ENCODE measurements at regions not wholly inside any gene's neighbourhood (a gene's known extent, or its start where the extent isn't known, plus 50 kb on each side); places are given as distances from the start of the nearest gene placed in this dataset.

GRCh38 chr3:73908218-73908617 lies 283.5 kb upstream of the PDZRN3 start:
- Histone ChIP-seq H4K20me1 (ENCODE audit: insufficient read depth) (no peaks in the 10 kb centered on the region), H3K9me2 (ENCODE audit: insufficient read depth, low read length) (no peaks in the 10 kb centered on the region), H3K36me3 (ENCODE audit: insufficient read depth, low read length) (no peaks in the 10 kb centered on the region), H3K4me2 (ENCODE audit: low read length) (no peak overlapping the region), H2AFZ (ENCODE audit: low read depth, low read length) (no peak overlapping the region), H3K27ac (ENCODE audit: low read length) (no peak overlapping the region), H3K4me3 (ENCODE audit: low read length) (no peak overlapping the region), H3K9me3 (ENCODE audit: low read length) (no peaks in the 10 kb centered on the region), H3F3A (ENCODE audit: insufficient read depth, low read length, poor library complexity, severe bottlenecking) (no peaks in the 10 kb centered on the region), H3K79me2 (replicated peaks; ENCODE audit: insufficient read depth, low read length) (no peaks in the 10 kb centered on the region), H3K9ac (ENCODE audit: low read length) (no peak overlapping the region), H3K27me3 (ENCODE audit: insufficient read depth, low read depth, low read length) (no peaks in the 10 kb centered on the region)
- TF ChIP-seq RAD21 (conservative IDR thresholded peaks at IDR 0.05), result no peak

DNA sequence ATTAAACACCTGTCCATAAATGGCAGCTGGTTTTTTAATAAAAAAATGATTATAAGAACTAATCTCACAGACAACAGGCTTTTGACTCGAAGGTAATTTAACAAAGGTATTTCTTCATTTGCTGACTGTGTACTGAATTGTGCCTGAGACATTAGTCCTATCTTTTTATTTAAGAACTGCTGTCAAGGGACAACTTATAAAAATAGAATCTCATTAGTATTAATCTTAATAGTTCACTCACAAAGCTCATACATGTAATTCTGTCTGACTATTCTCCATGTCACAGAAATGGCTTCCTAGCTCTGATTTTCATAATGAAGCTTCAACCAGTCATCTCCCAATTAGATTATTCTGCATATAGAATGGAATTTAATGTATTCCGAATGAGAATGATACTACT lies 276.9 kb upstream of the PDZRN3 start:
- H3K36me3 ChIP-seq (ENCODE audit: insufficient read depth, low read length), result no peaks in the 10 kb centered on the region
- H3F3A ChIP-seq (ENCODE audit: insufficient read depth, low read length, poor library complexity, severe bottlenecking), result no peaks in the 10 kb centered on the region
- H3K9me3 ChIP-seq (ENCODE audit: low read length), result no peaks in the 10 kb centered on the region
- no peaks in the 10 kb centered on the region for H3K9me2 ChIP-seq (ENCODE audit: insufficient read depth, low read length)
- no peak overlapping the region for H2AFZ ChIP-seq (ENCODE audit: low read depth, low read length)
- H4K20me1 ChIP-seq (ENCODE audit: insufficient read depth), result no peaks in the 10 kb centered on the region
- TF ChIP-seq EP300 (conservative IDR thresholded peaks at IDR 0.05; ENCODE audit: poor library complexity, severe bottlenecking) (no peak), SMC3 (conservative IDR thresholded peaks at IDR 0.05; ENCODE audit: poor library complexity) (no peak), POLR2AphosphoS5 (IDR thresholded peaks at IDR 0.05) (no peak), TAF1 (IDR thresholded peaks at IDR 0.05; ENCODE audit: low read depth) (no peak), CTCF (IDR thresholded peaks at IDR 0.05; ENCODE audit: poor library complexity, severe bottlenecking) (no peak), EZH2 (IDR thresholded peaks at IDR 0.05; ENCODE audit: borderline replicate concordance, insufficient read depth, low read length, poor library complexity, severe bottlenecking) (no peak), RAD21 (conservative IDR thresholded peaks at IDR 0.05) (no peak)
- TF ChIP-seq, protein P1, sequence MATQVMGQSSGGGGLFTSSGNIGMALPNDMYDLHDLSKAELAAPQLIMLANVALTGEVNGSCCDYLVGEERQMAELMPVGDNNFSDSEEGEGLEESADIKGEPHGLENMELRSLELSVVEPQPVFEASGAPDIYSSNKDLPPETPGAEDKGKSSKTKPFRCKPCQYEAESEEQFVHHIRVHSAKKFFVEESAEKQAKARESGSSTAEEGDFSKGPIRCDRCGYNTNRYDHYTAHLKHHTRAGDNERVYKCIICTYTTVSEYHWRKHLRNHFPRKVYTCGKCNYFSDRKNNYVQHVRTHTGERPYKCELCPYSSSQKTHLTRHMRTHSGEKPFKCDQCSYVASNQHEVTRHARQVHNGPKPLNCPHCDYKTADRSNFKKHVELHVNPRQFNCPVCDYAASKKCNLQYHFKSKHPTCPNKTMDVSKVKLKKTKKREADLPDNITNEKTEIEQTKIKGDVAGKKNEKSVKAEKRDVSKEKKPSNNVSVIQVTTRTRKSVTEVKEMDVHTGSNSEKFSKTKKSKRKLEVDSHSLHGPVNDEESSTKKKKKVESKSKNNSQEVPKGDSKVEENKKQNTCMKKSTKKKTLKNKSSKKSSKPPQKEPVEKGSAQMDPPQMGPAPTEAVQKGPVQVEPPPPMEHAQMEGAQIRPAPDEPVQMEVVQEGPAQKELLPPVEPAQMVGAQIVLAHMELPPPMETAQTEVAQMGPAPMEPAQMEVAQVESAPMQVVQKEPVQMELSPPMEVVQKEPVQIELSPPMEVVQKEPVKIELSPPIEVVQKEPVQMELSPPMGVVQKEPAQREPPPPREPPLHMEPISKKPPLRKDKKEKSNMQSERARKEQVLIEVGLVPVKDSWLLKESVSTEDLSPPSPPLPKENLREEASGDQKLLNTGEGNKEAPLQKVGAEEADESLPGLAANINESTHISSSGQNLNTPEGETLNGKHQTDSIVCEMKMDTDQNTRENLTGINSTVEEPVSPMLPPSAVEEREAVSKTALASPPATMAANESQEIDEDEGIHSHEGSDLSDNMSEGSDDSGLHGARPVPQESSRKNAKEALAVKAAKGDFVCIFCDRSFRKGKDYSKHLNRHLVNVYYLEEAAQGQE (IDR thresholded peaks at IDR 0.05; ENCODE audit: borderline replicate concordance), result no peak
- H3K9ac ChIP-seq (ENCODE audit: low read length), result no peak overlapping the region
- H3K4me2 ChIP-seq (ENCODE audit: low read length), result no peak overlapping the region
- no peak overlapping the region for H3K4me3 ChIP-seq (ENCODE audit: low read length)
- H3K27ac ChIP-seq (ENCODE audit: low read length), result peak overlapping the region; percentile 47
- H3K27me3 ChIP-seq (ENCODE audit: insufficient read depth, low read depth, low read length), result no peaks in the 10 kb centered on the region
- H3K79me2 ChIP-seq (replicated peaks; ENCODE audit: insufficient read depth, low read length), result no peaks in the 10 kb centered on the region

DNA sequence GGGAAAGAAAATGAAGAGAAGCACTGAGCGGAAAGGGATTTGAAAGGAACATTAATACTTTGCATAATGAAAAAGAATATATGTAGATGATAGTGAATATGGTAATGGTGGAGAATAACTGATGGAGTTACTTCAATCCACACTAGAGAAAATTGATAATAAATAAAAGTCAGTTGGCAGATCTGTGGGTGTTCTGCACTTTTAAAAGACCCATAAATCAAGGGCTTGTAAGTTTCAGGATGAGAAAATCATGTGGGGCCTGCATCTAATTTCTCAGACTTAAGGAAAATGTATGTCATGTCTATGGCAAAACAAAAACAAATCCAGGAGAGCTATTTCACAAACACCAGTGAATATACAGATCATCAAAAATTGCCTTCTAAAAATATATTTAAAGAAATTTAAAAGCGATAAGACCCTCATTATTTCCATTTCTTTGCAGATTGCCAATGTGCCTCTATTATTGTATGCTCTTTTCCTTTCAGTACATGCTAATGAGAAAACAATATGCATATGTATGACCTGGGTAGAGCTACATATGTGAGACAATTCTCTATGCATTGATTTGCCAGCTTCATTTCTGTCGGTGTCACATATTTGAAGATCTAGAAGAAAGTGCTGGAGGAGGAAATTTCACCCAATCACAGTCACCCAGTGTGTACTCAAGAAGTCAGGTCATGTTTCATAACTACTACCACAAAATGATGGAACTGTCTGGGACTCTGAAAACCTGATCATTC lies 269.9 kb upstream of the PDZRN3 start:
- no peaks in the 10 kb centered on the region for H3K27me3 ChIP-seq (ENCODE audit: insufficient read depth, low read depth, low read length)
- H2AFZ ChIP-seq (ENCODE audit: low read depth, low read length), result no peak overlapping the region
- no peaks in the 10 kb centered on the region for H3K36me3 ChIP-seq (ENCODE audit: insufficient read depth, low read length)
- H3K9me2 ChIP-seq (ENCODE audit: insufficient read depth, low read length), result no peaks in the 10 kb centered on the region
- no peak overlapping the region for H3K4me3 ChIP-seq (ENCODE audit: low read length)
- no peaks in the 10 kb centered on the region for H4K20me1 ChIP-seq (ENCODE audit: insufficient read depth)
- H3K4me2 ChIP-seq (ENCODE audit: low read length), result no peak overlapping the region
- no peaks in the 10 kb centered on the region for H3F3A ChIP-seq (ENCODE audit: insufficient read depth, low read length, poor library complexity, severe bottlenecking)
- TF ChIP-seq MXI1 (conservative IDR thresholded peaks at IDR 0.05; ENCODE audit: poor library complexity, severe bottlenecking) (no peak), EZH2 (IDR thresholded peaks at IDR 0.05; ENCODE audit: borderline replicate concordance, insufficient read depth, low read length, poor library complexity, severe bottlenecking) (no peak), RAD21 (conservative IDR thresholded peaks at IDR 0.05) (no peak), TAF1 (IDR thresholded peaks at IDR 0.05; ENCODE audit: low read depth) (no peak), EP300 (conservative IDR thresholded peaks at IDR 0.05; ENCODE audit: poor library complexity, severe bottlenecking) (no peak), SMC3 (conservative IDR thresholded peaks at IDR 0.05; ENCODE audit: poor library complexity) (no peak), CTCF (IDR thresholded peaks at IDR 0.05; ENCODE audit: poor library complexity, severe bottlenecking) (no peak), POLR2AphosphoS5 (IDR thresholded peaks at IDR 0.05) (no peak)
- TF ChIP-seq, protein P1 (IDR thresholded peaks at IDR 0.05; ENCODE audit: borderline replicate concordance), result no peak
- no peaks in the 10 kb centered on the region for H3K9me3 ChIP-seq (ENCODE audit: low read length)
- no peak overlapping the region for H3K27ac ChIP-seq (ENCODE audit: low read length)
- no peak overlapping the region for H3K9ac ChIP-seq (ENCODE audit: low read length)
- H3K79me2 ChIP-seq (replicated peaks; ENCODE audit: insufficient read depth, low read length), result no peaks in the 10 kb centered on the region
